HAP-1 (cell line): ENCODE measurements at regions not wholly inside any gene's neighbourhood (a gene's known extent, or its start where the extent isn't known, plus 50 kb on each side); places are given as distances from the start of the nearest gene placed in this dataset.
"Not testable (repeated sequence)": the region's sequence is repeated elsewhere in the genome, so short reads cannot be mapped to it uniquely, and the experiment has no call there.

Experiments used
- DNase-seq, 2 experiments: peaks; one replicate each; pipeline ENCODE4 v3.0.0-alpha.2; 2016 to 2020; ENCODE audit warnings: low spot score in 2 of 2
- H3K27me3 ChIP-seq: fragments of 250-450 bp; sonication (Bioruptor Pico); 2 replicates; pipeline ENCODE4 v1.5.1; 2020; ENCODE audit warnings: low read depth, mild to moderate bottlenecking, moderate library complexity
- H3K36me3 ChIP-seq: fragments of 250-450 bp; sonication (Bioruptor Pico); replicated peaks from 2 replicates; pipeline ENCODE4 v1.5.1; 2020; ENCODE audit warnings: mild to moderate bottlenecking
- H3K4me1 ChIP-seq: fragments of 250-450 bp; sonication (Bioruptor Pico); 2 replicates; pipeline ENCODE4 v1.5.1; 2020; ENCODE audit warnings: mild to moderate bottlenecking
- H3K4me3 ChIP-seq: fragments of 250-450 bp; sonication (Bioruptor Pico); 2 replicates; pipeline ENCODE4 v1.5.1; 2020; ENCODE audit warnings: mild to moderate bottlenecking, moderate library complexity
- H3K9me3 ChIP-seq: fragments of 250-450 bp; sonication (Bioruptor Pico); 2 replicates; pipeline ENCODE4 v1.5.1; 2020; ENCODE audit warnings: mild to moderate bottlenecking, moderate library complexity
- in situ Hi-C: fragments of 300-500 bp; cut with MboI; formaldehyde crosslinking; loops from 3 replicates; pipeline ENCODE4 v1.14.3; 2020; ENCODE audit warnings: low sequenced_read_pairs, inconsistent platforms, mixed read lengths

DNA sequence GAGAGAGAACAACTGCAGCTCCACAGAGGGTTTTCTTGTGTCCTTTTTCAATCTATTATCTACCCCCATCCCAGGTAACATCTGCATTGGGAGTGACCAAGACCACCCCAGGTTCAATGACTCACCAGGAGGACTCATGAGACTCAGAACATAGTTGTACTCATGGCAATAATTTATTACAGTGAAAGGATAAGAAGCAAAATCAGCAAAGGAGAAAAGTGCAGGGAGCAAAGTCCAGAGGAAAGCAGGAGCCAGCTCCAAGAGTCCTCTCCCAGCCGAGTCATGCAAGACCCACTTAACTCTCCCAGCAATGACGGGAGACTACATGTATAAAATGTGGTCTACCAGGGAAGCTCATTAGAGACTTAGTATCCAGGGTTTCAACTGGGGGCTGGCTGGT is 129.5 kb upstream of the RBPJ start:
- DNase-seq, result no peak
- Histone ChIP-seq H3K9me3 (no peaks in the 10 kb centered on the region), H3K4me1 (no peaks in the 10 kb centered on the region), H3K27me3 (no peaks in the 10 kb centered on the region), H3K36me3 (no peaks in the 10 kb centered on the region), H3K4me3 (no peak overlapping the region)
- in situ Hi-C loops, result no loop called here

GRCh38 chr4:26192899-26193869 is 127.6 kb upstream of the RBPJ start:
- 0 out of 2 replicates have a peak, but pooled peaks cover 1% of the 10 kb centered on the region for H3K27me3 ChIP-seq
- H3K9me3 ChIP-seq, result no peaks in the 10 kb centered on the region
- no peaks in the 10 kb centered on the region for H3K36me3 ChIP-seq
- DNase-seq, result no peak
- no peaks in the 10 kb centered on the region for H3K4me1 ChIP-seq
- no peak overlapping the region for H3K4me3 ChIP-seq
- in situ Hi-C loops, result no loop called here

GRCh38 chr4:26194764-26195163 is 126.0 kb upstream of the RBPJ start:
- Histone ChIP-seq H3K27me3 (peaks cover 2% of the 10 kb centered on the region; the same call in 1 of the 2 replicates), H3K4me1 (no peaks in the 10 kb centered on the region), H3K9me3 (no peaks in the 10 kb centered on the region), H3K36me3 (no peaks in the 10 kb centered on the region), H3K4me3 (no peak overlapping the region)
- DNase-seq, result no peak
- in situ Hi-C loops, result no loop called here

- Histone ChIP-seq H3K27me3 (peaks cover 7% of the 10 kb centered on the region), H3K4me1 (no peaks in the 10 kb centered on the region), H3K9me3 (no peaks in the 10 kb centered on the region), H3K4me3 (no peak overlapping the region), H3K36me3 (no peaks in the 10 kb centered on the region)
- in situ Hi-C loops, result no loop called here
- DNase-seq, result no peak
Observed at GRCh38 chr4:26196567-26196966, 124.2 kb upstream of the RBPJ start.

DNA sequence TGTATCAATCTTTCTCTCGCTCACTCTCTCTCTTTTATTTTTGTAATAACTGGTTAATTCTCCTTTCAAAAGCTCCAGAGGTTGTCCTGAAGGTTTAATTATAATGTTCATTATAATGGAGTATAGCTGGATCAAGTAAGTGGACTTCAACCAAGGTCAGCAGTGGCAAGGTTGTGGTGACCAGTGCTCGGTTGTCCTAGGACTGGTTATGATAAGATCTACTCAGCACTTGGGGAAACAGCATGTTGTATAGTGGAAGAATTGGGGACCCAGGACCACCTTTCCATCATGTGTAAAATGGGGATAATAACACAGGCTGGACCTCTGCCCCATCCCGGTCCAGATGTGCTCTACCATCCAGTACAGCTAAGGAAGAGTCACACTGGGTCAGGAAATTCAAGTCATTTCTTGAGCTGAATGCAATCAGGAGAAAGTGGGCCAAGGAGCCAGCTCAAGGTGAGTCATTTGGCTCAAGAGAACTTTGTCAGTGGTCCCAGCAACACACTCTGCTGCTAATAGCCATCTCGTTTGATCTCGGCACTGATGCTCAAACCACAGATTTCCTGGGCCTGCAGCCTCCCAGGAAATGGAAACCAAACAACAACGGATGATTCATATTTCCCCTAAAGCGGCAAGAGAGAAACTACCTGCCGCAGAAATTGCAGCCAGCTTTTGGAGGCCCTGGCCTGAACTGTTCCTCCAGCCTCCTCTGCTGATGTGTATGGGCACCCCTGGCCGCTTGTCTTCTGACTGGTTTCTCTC is 123.6 kb upstream of the RBPJ start:
- Histone ChIP-seq H3K4me3 (no peak overlapping the region), H3K36me3 (no peaks in the 10 kb centered on the region), H3K9me3 (no peaks in the 10 kb centered on the region), H3K27me3 (peaks cover 7% of the 10 kb centered on the region), H3K4me1 (no peaks in the 10 kb centered on the region)
- in situ Hi-C loops, result no loop called here
- no peak for DNase-seq

GRCh38 chr4:26198931-26199330 is 121.9 kb upstream of the RBPJ start:
- H3K9me3 ChIP-seq, H3K27me3 ChIP-seq, DNase-seq, H3K36me3 ChIP-seq, H3K4me3 ChIP-seq, H3K4me1 ChIP-seq, in situ Hi-C loops: not testable (repeated sequence)

- no peaks in the 10 kb centered on the region for H3K9me3 ChIP-seq
- no peak for DNase-seq
- peaks cover 7% of the 10 kb centered on the region for H3K27me3 ChIP-seq
- no peaks in the 10 kb centered on the region for H3K36me3 ChIP-seq
- H3K4me3 ChIP-seq, result no peak overlapping the region
- in situ Hi-C loops, result no loop called here
- no peaks in the 10 kb centered on the region for H3K4me1 ChIP-seq
Observed at GRCh38 chr4:26199596-26199995, 121.2 kb upstream of the RBPJ start.

DNA sequence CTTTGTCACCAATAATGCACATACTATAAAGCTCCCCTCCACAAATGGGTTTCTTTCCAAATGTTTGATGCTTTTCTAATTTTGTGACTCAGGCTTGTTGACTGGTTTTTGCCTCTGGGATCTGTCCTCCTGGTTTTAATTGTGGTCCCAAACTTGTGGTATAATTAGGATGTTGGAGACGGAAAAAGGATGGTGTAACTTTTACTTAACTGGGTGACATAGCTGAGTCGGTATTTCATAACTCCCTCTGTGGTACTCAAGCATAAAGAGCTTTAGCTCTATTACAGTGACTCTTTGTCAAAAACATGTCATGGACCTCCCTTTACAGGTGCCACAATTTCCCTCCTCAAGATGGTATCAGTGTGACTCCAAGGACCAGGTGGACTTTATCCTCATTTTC is 119.7 kb upstream of the RBPJ start:
- H3K4me3 ChIP-seq, result no peak overlapping the region
- in situ Hi-C loops, result no loop called here
- H3K36me3 ChIP-seq, result no peaks in the 10 kb centered on the region
- DNase-seq, result no peak
- H3K4me1 ChIP-seq, result no peaks in the 10 kb centered on the region
- no peaks in the 10 kb centered on the region for H3K9me3 ChIP-seq
- peaks cover 7% of the 10 kb centered on the region for H3K27me3 ChIP-seq

GRCh38 chr4:26204249-26204825 is 116.5 kb upstream of the RBPJ start:
- Histone ChIP-seq H3K36me3 (no peaks in the 10 kb centered on the region), H3K4me3 (no peak overlapping the region), H3K27me3 (peaks cover 10% of the 10 kb centered on the region), H3K9me3 (no peaks in the 10 kb centered on the region), H3K4me1 (no peaks in the 10 kb centered on the region)
- in situ Hi-C loops, result no loop called here
- DNase-seq, result no peak

DNA sequence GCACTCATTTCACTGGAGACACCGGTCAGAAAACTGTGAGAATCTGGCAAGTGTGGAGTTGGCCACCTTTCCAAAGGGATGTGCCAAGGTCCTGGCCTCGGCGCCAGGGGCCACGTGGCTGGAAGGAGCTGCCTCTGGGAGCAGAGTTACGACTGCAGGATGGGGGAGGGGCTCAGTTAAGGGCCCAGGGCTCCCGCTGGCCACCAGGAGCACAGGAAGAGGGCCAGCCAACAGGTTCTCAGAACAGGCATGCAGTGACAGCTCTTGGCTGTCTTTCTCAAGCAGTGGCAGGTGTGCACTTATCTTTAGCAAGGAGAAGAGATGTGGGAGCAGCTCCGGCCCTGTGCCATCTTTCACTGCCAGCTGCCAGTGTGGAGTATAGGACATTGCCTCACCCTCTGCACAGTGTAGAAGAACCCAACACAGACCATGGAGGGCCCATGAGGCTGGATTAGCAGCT is 115.9 kb upstream of the RBPJ start:
- H3K27me3 ChIP-seq, result peaks cover 11% of the 10 kb centered on the region
- H3K9me3 ChIP-seq, result no peaks in the 10 kb centered on the region
- no peaks in the 10 kb centered on the region for H3K36me3 ChIP-seq
- no peak for DNase-seq
- no peaks in the 10 kb centered on the region for H3K4me1 ChIP-seq
- in situ Hi-C loops, result no loop called here
- no peak overlapping the region for H3K4me3 ChIP-seq

GRCh38 chr4:26206339-26206738 is 114.5 kb upstream of the RBPJ start:
- Histone ChIP-seq H3K9me3 (no peaks in the 10 kb centered on the region), H3K36me3 (no peaks in the 10 kb centered on the region), H3K4me3 (no peak overlapping the region), H3K27me3 (peaks cover 10% of the 10 kb centered on the region; the same call in 1 of the 2 replicates), H3K4me1 (no peaks in the 10 kb centered on the region)
- in situ Hi-C loops, result no loop called here
- DNase-seq, result no peak

GRCh38 chr4:26206999-26207398 is 113.8 kb upstream of the RBPJ start:
- in situ Hi-C loops, result no loop called here
- no peak for DNase-seq
- no peaks in the 10 kb centered on the region for H3K9me3 ChIP-seq
- no peaks in the 10 kb centered on the region for H3K4me1 ChIP-seq
- H3K27me3 ChIP-seq, result peaks cover 10% of the 10 kb centered on the region; the same call in 1 of the 2 replicates
- no peak overlapping the region for H3K4me3 ChIP-seq
- no peaks in the 10 kb centered on the region for H3K36me3 ChIP-seq

GRCh38 chr4:26207631-26208030 is 113.2 kb upstream of the RBPJ start:
- Histone ChIP-seq H3K27me3 (peaks cover 10% of the 10 kb centered on the region; the same call in 1 of the 2 replicates), H3K36me3 (no peaks in the 10 kb centered on the region), H3K4me1 (no peaks in the 10 kb centered on the region), H3K9me3 (no peaks in the 10 kb centered on the region), H3K4me3 (no peak overlapping the region)
- no peak for DNase-seq
- in situ Hi-C loops, result no loop called here
